ENCODE measurements at regions not wholly inside any gene's neighbourhood (a gene's known extent, or its start where the extent isn't known, plus 50 kb on each side); places are given as distances from the start of the nearest gene placed in this dataset.

GRCh38 chr11:29173660-29174062 lies 843.2 kb downstream of the KCNA4 start:
- TF ChIP-seq YY1 (IDR thresholded peaks at IDR 0.05; ENCODE audit: insufficient read depth, insufficient read length) (no peak), ZNF274 (IDR thresholded peaks at IDR 0.05; ENCODE audit: low read depth, low read length) (no peak), SUZ12 (IDR thresholded peaks at IDR 0.05; ENCODE audit: extremely low read depth, insufficient read depth, insufficient read length) (no peak)

All from NT2/D1 (cell line).